ENCODE measurements at regions not wholly inside any gene's neighbourhood (a gene's known extent, or its start where the extent isn't known, plus 50 kb on each side); places are given as distances from the start of the nearest gene placed in this dataset.

DNA sequence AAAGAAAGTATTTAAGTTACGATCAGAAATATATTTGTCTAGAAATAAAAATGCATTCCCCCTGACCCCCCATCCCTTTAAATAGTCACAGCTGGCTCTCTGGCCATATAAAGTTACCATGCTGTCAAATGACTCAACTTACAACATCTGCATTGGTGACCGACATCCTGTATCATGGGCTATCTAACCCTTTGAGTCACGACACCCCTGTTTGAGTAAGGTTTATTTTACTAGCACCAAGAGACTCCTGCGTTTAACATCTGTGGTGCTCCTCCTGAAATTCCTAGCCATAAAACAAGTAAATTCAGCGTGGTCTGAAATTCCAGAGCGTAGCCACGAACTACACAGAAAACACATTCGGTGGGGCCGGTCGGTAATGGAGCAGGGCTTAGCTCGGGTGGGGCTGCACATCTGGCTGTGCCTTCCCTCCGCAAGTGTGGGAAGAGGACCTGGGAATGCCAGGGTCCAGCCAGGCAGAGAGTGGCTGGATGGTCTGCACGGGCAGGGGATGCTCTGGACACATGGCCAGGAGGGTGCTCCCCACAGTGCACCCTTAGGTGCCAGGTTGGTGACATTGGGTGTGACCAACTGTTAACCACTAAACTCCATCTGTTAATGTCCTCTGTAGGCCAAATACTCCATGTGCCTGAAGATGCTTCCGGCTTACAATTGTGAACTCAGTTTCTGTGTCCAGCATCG lies 53.0 kb upstream of the CLDN14 start:
- DNase-seq, result no peak

DNA sequence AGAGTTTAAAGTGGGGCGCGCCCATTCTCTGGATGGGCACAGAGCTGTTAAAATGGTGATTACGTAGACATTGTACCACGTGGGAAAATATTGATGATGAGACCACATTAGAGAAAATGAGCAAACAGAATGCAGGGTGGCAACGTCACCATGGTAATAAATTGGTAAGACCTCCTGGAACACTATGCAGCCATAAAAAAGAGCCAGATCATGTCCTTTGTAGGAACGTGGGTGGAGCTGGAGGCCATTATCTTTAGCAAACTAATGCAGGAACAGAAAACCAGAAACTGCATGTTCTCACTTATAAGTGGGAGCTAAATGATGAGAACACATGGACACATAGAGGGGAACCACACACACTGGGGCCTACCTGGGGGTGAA lies 53.5 kb upstream of the CLDN14 start:
- no peak for DNase-seq

DNA sequence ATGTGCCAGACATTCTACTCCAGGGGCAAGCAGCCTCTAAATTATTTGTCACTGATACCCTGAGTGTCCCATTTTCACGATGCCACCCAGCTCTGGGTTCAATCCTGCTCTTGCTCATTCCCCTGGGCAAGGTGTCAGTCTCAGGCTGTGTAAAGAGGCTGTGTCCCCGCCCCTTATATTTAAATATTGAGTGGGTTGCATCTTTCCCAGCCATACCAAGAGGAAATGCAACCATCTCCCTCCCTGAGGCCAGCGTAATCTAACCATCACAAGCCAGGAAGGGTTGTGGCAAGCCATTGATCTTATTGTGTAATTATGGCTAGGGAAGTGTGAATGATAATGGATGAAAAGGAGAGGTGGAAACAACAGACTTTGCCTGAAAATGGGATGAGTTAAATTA lies 54.7 kb upstream of the CLDN14 start:
- no peak for DNase-seq

DNA sequence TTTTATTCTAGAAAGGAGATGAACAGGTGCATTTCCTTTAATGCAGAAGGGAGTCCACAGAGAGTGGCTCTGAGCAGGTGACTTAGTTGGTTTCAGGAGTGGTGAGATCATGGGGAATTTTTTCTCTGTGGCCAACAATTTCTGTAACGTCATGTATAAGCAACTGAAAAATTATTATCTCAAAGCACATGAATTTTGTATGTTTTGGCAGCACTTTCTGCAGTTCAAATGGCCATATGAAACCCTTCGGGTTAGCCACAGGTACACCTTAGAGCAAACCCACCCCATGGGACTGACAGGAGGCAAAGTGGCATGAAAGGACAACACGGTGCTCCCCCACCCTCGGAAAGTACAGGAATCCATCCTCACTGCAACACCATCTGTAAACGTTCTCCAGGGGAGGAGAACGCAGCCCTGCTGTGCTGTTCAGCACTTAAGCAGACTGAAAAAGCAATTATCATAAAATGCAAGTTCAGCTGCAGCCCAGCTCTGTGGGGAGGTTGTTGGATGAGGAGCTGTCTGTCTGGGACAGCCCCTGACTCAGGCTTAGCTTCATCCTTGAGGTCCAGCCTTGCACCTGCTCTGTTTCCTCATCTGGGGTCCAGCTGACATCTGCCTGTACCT lies 55.8 kb upstream of the CLDN14 start:
- no peak for DNase-seq

DNA sequence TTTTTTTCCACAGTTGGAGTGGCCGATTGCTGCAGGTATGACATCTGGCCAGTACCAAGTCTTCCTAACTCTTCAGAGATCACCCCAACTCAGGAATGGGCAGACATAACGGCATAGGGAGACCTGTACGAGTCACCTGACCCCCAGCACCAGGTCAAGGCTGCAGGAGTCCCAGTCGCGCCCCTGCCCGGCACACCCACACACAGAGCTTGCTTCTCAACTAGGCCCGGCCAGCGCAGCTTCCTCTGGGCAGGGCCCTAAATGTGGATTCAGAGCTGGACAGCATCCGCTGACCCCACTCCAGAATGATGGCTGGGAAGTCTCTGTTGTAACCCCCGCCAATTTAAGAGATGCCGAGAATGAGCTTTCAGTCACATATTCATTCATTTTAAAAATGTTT lies 58.8 kb upstream of the CLDN14 start:
- no peak for DNase-seq

DNA sequence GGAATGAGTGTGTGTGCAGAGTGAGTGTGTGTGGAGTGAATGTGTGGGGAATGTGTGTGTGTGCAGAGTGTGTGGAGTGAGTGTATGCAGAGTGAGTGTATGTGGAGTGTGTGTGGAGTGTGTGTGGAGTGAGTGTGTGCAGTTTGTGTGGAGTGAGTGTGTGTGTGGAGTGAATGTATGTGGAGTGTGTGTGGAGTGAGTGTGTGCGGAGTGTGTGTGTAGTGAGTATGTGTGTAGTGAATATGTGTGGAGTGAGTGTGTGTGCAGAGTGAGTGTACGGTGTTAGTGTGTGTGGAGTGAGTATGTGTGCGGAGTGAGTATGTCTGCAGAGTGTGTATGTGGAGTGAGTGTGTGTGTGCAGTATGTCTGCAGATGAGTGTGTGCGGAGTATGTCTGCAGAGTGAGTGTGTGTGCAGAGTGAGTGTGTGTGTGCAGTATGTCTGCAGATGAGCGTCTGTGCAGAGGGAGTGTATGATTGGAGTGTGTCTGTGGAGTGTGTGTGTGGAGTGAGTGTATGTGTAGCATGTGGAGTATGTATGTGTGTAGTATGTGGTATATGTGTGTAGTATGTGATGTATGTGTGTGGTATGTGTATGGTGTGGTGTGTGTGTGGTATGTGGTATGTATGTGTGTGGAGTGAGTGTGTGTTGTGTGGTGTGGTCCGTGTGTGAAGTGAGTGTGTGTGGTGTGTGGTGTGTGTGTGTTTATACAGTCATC lies 59.7 kb upstream of the CLDN14 start:
- DNase-seq, result no peak

DNA sequence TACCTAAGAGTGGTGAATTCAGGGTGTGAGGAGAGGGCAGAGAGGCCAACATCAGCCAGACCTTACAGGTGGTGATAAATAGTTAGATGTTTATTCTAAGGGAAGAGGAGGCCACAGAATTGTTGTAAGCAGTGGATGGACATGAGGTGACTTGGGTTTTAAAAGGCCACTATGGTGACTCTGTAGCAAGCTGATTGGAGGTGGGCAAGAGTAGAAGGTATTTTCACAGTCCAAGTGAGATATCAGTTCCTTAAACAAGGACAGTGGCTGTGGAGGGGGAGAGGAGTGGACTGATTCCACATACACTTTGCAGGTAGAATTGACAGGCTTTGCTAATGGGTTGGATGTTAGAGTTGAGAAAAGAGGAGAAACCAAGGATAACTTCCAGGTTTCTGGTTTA lies 60.8 kb upstream of the CLDN14 start:
- no peak for DNase-seq

DNA sequence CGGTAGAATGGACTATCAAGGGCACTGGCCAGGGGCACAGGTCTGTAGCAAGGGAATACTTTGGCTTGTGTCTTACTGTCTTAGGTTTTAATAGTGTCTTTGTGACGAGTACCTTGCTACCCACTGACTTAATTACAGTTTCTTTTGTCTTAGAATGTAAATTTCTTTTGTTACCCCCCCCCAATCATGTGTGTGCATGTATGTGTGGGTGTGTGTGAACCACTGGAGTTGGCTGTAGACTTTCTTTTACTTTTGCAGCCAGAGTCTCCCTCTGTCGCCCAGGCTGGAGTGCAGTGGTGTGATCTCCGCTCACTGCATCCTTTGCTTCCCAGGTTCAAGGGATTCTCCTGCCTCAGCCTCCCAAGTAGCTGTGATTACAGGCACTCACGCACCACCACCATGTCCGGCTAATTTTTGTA lies 61.8 kb upstream of the CLDN14 start:
- no peak for DNase-seq

DNA sequence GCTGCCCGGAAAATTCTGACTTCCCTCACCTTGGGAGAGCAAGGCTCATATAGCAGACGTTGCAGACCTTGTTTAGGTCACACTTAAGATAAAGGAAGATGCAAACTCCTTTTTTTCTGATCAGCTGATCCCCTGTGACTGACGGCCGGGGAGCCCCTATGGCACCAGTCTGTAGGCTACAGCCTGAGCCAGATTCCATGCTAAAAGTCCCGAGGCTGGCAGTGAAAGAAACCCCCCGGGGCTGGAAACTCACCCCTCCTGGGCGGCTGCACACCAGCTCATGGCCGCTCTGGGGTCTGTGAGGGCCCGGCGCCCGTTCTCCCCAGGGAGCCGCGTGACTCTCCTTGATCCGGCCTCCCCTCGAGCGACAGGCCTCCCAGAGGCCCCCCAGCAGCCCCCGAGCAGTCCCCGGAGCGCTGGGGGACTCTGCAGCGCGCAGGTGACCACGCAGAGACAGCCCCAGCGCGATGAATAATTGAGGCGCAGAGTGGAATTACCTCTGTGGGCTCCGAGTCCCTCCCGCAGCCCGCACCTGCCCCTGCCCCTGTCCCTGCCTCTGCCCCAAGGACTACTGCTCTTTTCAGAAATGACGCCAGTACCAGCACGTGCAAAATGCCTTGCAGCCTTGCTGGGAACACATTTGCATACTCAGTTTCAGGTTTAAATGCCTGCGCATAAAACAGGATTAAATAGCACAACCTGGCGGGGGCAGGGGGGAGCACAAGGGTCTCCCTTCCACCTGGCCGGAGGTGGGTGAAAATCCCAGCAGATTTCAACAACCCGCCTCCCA lies 62.6 kb upstream of the CLDN14 start:
- no peak for DNase-seq

DNA sequence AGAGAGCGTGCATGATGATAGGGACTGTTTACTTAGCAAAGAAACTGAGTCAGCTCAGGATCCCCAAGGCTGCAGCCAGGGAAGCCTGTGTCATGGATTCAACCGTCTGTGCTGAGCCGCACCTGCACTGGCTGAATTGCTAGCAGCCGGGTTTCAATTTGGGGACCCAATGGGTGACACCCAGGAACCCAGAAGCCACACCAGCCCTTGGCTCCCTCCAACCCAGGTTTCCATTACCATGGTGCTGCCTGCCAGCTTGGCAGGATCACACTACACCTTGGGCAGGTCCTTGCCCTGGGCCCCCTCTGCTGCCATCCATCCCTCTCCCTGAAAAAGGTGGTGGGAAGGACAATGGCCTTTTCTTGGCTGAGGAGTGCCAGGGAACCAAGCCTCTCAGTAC lies 64.0 kb upstream of the CLDN14 start:
- no peak for DNase-seq

DNA sequence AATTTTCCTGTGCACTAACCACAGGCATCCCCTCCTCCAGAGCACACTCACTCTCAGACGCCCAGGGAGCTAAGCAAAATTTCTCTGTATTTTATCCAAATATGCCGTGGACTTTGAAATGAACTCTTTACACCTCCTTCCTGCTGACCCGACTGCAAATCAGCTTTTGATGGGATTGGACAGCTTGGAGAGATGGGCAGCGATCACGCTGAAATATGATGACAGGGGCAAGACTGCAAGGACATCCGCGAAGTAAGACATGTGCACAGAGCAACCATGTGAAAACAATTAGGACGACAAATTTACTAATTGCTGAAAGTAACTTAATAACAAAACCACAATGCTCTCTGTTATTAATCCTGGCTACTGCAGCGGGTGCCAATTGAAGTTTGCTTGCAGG lies 64.6 kb upstream of the CLDN14 start:
- DNase-seq, result no peak

DNA sequence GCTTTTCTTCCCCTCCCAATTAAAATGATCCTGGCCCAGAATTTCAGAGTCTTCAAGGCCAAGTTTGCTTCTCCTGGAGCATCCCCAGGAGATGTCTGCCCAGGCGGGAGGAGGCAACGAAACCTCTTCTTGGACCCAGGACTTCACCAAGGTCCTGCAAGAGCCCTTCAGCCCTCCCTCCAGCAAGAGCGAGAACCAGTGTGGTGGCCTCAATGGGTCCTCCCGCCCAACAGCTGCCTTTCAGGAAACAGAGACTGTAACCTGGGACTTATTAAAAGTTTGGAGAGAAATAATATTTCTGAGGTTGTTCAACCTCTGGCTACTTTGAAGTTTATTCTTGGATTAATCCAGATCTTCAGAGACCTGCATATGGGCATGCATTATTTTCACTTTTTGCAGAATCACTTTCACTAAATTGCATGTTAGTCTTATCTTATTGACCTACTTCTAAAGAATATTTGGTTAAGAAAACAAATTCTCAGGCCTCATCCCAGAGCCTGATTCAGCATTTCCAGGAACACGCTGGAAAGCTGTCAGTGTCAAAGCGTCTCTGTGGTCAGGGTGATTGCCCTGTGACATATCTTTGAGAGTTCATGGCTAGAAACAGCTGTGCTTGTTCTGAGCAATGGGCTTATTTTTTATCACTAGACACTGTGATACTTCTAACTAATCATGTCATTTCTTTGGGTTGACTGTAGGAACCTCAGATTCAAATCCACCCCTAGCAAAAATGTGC lies 66.0 kb upstream of the CLDN14 start:
- no peak for DNase-seq

DNA sequence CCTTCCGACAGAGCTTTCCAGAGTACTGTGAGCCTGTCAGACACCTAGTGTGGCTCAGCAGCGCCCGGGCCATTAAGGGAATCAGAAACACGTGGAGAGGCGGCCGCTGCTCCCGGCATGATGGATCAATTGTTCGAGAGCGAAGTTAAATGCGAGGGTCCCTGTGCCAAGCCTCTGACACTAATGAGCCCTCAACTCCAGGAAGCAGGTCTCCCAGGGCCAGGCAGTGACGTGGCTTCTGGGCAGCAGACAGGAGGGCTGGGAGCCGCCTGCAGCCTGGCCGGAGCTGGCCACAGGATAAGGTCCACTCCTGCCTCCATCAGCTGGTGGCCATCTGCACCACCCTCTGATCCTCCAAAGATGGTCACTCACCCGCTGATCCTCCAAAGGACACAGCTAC lies 67.5 kb upstream of the CLDN14 start:
- DNase-seq, result no peak

DNA sequence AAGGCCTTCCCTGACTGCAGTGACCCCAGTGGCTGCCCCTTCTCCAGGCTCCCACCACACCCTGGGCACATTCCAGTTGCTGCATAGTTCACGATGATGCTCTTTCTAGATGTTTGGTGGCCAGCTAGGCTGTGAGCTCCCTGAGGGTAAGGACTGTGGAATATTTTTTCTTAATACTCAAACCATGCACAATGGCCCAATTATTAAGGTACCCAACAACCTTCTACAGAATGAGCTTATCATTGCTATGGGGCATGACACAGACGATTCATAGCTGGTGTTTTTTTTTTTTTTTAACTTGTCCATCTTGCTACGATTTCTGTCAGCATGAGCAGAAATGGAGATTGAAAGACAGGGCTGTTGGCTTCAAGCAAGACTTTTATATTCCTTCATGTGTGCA lies 68.9 kb upstream of the CLDN14 start:
- no peak for DNase-seq

DNA sequence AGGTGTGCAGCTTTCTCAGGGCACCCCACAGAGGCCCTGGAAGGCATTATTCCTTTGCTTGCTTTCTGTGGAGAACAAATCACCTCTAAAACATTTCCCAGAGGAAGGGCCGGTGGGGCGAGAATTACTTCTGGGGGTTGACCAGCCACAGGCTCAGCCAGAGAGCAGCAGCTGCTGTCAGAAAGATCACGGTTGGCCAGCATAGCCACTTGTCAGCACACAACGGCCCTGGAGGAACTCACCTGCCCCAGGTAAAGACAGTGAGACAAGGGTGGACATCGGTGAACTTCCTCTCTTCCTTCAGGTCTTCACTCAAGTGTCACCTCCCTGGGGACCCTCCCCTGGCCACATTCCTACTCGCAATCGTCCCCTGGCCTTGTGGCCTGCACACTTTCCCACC lies 69.5 kb upstream of the CLDN14 start:
- no peak for DNase-seq

DNA sequence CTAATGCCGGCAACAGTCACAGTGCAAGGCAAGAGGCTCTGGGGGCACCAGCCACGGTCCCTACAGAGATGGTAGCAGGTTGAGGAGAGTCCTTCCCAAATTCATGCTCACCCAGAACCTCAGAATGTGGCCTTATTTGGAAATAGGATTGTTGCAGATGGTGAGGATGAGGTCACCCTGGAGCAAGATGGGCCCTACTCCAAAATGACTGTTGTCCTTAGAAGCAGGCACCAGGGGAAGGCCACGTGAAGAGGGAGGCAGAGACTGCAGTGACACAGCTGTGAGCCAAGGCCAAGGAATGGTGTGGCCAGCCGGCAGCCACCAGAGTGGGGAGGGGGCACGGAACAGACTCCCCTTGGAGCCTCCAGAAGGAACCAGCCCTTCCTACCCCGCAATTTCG lies 70.8 kb upstream of the CLDN14 start:
- no peak for DNase-seq

DNA sequence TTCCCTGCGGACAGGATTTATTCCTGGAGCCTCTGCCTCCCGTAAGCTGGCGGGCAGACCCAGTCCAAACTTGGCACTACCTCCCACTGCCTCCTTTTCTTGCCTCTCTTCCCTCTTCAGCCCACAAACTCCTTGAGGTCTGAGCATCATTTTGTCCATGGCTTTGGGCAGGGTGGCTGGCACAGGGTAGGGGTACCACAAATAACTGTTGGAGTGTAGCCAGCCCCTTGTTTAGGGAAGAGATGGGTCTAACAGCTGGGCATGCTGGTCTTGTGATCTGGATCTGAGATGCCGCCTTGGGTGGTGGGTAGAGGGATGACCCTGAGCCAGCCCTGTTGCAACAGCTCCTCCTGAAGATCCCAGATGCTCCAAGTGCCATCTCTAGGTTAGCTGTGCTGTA lies 71.4 kb upstream of the CLDN14 start:
- no peak for DNase-seq

DNA sequence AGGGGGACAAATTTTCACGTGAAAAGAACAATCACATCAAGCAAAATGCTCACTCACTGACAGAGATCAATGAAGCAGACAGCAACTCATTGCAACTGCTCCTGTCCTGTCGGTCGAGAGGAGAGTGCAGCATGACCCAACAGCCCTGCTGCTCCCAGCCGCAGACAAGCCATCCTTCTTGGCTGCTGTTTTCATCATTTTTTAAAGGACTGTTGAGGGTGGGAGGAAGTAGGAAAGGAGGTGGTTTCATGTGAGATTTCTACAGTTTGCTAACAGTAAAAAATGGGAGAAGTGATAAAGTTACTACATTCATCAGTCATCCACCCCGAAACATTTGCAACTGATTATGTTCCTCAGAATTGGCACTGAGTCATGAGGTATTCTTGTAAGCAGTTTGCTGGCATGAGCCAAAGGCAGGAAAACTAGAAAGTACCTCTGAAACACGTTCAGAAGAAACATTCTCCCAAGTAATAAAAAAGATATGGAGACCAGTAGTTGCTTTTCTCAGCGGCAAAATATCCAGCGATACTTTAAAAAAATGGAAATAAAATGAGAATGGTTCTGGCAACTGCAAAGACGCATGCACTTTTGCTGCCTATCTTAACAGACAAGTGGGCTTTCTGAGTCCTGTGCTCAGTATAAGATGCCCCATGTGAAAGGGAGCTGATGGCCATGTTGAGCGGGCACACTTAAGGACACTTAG lies 72.0 kb upstream of the CLDN14 start:
- DNase-seq, result no peak

DNA sequence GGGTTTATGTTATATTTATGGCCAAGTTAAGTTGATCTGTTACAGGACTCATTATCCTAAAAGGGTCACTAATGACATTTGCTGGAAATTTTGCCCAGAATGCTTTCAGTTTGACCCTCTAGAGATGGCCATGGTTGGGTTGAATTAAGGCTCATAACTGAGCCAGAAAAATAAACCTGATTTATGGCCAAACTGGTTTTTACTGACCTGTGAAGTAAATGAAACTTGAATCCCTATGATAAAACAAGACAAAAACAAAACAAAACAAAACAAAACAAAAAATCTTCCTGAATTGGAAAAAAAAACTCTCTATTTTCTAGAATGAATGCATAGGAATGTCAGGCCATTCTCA lies 72.5 kb upstream of the CLDN14 start:
- no peak for DNase-seq

DNA sequence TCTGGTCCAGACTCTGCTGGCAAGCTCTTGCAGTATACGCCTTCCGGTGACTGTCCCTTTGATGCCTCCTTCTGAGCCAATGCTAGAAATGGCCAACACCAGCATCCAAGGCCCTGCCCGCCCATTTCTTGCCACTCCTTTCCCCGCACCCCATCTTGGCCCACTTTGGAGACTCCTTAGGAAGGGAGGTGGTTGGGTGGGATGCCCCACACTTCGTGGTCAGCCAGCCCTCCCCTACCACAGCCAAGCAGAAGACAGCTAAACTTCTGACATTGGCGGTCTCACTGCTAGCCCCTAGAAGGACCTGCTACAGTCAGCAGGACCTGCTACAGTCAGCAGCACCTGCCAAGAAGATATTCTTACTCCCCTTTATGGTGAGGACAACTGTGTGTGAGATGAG lies 73.5 kb upstream of the CLDN14 start:
- no peak for DNase-seq

DNA sequence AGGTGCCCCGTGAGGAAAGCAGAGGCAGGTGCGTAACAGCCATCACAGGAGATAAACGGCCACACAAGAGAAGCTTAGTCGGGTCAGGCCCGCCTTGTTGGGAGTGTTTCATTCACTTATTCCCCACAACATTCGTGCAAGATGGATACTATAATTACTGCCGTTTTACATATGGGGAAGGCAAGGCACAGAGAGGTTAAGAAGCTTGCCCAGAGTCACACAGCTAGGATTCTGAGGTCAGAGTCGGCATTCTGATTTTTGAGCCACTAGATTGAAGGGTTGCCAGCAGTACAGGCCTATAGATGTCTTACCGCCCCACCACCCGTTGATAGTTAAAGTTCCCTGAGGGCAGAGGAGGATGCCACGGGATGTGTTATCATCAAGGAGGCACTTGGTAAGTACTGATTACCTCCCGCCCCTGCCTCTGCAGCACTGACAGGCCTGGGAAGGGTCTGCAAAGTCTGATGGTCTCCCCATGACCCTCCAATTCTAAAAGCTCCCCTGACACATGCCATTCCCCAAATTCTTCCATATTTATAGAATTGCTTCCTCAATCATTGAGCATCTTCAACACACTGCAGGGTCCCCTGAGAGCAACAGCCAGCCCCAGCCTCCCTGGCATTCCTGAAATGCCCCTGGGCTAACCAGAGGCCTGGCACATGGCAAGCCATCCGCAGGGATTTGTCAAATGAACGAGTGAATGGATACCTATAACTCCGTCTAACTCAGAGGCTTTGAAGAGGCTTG lies 74.7 kb upstream of the CLDN14 start:
- DNase-seq, result no peak
